DND-41 (cell line): ENCODE measurements at regions not wholly inside any gene's neighbourhood (a gene's known extent, or its start where the extent isn't known, plus 50 kb on each side); places are given as distances from the start of the nearest gene placed in this dataset.
"Not testable (repeated sequence)": the region's sequence is repeated elsewhere in the genome, so short reads cannot be mapped to it uniquely, and the experiment has no call there.

Experiments used
- EZH2 ChIP-seq: IDR thresholded peaks from 3 replicates; pipeline ENCODE4 v1.6.1; 2012; ENCODE audit warnings: borderline replicate concordance, low read depth, mild to moderate bottlenecking, moderate library complexity, low read length, inconsistent platforms; ENCODE audit not compliant: severe bottlenecking
- TF ChIP-seq, protein P1 (sequence below): IDR thresholded peaks from 2 replicates; pipeline ENCODE4 v1.5.1; 2012; ENCODE audit warnings: borderline replicate concordance, low read length, moderate library complexity, mild to moderate bottlenecking; ENCODE audit not compliant: poor library complexity, severe bottlenecking; ENCODE audit errors: extremely low read depth

DNA sequence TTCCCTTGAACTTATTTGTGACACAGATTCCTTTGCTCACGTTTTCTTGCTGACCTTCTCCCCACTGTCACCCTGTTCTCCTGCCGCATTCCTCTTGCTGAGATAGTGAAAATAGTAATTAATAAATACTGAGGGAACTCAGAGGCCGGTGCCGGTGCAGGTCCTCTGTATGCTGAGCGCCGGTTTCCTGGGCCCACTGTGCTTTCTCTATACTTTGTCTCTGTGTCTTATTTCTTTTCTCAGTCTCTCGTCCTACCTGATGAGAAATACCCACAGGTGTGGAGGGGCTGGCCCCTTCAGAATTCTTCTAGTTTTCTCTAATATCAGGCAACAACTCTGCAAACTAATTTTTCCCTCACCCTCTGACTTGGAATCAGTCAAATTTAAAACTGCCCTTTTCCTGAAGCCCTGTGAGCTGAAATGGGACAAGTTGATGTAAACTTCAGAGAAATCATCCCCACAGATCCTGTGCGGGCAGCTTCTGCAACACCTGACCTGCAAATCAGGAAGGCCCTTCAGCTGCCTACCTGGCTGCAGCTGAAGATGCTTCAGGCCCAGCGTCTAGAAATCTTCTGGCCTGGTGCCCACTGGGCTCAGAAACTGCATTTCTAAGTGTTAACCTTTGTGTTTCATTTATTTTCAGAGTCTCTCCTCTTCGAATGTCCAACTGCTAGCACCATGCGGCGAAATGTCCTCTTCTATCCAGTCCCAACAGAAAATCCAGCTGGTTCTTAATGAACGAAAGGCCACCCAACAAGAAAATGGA lies 149.7 kb downstream of the TMEM121 start:
- TF ChIP-seq, protein P1, sequence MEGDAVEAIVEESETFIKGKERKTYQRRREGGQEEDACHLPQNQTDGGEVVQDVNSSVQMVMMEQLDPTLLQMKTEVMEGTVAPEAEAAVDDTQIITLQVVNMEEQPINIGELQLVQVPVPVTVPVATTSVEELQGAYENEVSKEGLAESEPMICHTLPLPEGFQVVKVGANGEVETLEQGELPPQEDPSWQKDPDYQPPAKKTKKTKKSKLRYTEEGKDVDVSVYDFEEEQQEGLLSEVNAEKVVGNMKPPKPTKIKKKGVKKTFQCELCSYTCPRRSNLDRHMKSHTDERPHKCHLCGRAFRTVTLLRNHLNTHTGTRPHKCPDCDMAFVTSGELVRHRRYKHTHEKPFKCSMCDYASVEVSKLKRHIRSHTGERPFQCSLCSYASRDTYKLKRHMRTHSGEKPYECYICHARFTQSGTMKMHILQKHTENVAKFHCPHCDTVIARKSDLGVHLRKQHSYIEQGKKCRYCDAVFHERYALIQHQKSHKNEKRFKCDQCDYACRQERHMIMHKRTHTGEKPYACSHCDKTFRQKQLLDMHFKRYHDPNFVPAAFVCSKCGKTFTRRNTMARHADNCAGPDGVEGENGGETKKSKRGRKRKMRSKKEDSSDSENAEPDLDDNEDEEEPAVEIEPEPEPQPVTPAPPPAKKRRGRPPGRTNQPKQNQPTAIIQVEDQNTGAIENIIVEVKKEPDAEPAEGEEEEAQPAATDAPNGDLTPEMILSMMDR: not testable (repeated sequence)
- not testable (repeated sequence) for TF ChIP-seq EZH2
